GM12874 (cell line): ENCODE measurements at regions not wholly inside any gene's neighbourhood (a gene's known extent, or its start where the extent isn't known, plus 50 kb on each side); places are given as distances from the start of the nearest gene placed in this dataset.

Experiments
- TF ChIP-seq, protein P1 (sequence below): IDR thresholded peaks from 2 replicates; pipeline ENCODE4 v1.5.1; 2011; ENCODE audit warnings: low read depth, mild to moderate bottlenecking, control low read depth, low read length, moderate library complexity; ENCODE audit not compliant: insufficient read depth

GRCh38 chr1:34409689-34410229 lies 233.1 kb downstream of the C1orf94 start:
- TF ChIP-seq, protein P1, sequence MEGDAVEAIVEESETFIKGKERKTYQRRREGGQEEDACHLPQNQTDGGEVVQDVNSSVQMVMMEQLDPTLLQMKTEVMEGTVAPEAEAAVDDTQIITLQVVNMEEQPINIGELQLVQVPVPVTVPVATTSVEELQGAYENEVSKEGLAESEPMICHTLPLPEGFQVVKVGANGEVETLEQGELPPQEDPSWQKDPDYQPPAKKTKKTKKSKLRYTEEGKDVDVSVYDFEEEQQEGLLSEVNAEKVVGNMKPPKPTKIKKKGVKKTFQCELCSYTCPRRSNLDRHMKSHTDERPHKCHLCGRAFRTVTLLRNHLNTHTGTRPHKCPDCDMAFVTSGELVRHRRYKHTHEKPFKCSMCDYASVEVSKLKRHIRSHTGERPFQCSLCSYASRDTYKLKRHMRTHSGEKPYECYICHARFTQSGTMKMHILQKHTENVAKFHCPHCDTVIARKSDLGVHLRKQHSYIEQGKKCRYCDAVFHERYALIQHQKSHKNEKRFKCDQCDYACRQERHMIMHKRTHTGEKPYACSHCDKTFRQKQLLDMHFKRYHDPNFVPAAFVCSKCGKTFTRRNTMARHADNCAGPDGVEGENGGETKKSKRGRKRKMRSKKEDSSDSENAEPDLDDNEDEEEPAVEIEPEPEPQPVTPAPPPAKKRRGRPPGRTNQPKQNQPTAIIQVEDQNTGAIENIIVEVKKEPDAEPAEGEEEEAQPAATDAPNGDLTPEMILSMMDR, result no peak

- TF ChIP-seq, protein P1, result no peak
These were observed 236.1 kb downstream of the C1orf94 start for GRCh38 chr1:34412598-34413370.

DNA sequence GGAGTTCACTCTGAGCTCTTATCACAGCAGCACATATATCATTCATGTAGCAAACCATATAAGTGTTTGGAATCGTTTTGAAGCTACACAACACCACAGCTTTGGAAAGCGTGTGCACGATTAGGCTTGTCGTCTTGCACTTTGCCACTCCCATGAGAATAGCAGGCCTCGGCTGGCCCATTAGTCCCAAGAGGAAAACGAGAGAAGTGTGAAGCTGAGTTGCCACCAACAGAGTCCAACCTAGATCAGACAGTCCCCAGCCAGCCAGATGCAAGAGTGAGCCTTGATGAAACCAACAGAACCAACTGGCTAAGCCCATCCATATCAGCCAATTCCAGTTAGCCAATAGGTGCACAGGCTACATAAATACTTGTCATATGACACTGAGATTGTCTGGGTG lies 238.4 kb downstream of the C1orf94 start:
- TF ChIP-seq, protein P1, result no peak

DNA sequence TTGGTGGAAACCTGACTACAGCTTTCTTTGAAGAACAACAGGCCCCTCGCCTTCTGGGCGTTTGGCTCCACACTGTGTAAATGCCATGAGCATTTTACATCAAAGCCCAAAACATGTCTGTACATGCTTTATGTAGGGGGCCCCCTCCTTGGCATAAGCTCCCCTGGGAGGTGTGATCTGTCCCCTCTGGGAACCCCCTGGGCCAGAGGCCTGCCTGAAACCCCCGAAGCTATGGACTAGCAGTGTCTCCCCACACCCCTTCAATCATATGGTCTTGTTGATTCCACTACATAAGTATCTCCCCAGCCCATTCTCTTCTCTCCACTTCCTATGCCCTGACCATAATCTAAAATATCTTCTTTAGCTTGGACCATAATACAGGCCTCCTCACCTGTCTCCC lies 241.5 kb downstream of the C1orf94 start:
- TF ChIP-seq, protein P1, result no peak

- TF ChIP-seq, protein P1, result no peak
These were observed 243.0 kb downstream of the C1orf94 start for GRCh38 chr1:34419663-34420136.

GRCh38 chr1:34425046-34425445 lies 248.3 kb downstream of the C1orf94 start:
- TF ChIP-seq, protein P1, result no peak

- TF ChIP-seq, protein P1, result no peak
These were observed 249.1 kb downstream of the C1orf94 start for GRCh38 chr1:34425785-34426184.
